ENCODE measurements at regions not wholly inside any gene's neighbourhood (a gene's known extent, or its start where the extent isn't known, plus 50 kb on each side); places are given as distances from the start of the nearest gene placed in this dataset.

DNA sequence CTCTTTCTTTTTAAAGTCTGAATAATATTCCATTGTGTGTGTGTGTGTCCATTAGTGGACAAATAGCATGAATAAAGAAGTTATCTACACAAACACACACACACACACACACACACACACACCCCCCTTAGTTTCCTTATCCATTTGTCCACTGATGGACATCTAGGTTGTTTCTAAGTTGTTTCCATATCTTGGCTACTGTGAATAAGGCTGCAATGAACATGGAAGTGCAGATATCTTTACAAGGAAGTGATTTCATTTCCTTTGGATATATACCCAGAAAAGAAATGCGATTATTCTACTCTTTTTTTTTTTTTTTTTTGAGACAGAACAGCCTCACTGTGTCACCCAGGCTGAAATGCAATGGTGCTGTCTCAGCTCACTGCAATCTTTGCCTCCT lies 113.5 kb downstream of the MBL2 start:
- no peak for FAIRE-seq
- no peak for DNase-seq (ENCODE audit: low read depth)
- H3K36me3 ChIP-seq (ENCODE audit: control insufficient read depth, insufficient read depth, low read length): no peaks in the 10 kb centered on the region
- H3K4me3 ChIP-seq (ENCODE audit: low read depth, low read length): no peak overlapping the region
- no peaks in the 10 kb centered on the region for H3K27me3 ChIP-seq (ENCODE audit: control insufficient read depth, insufficient read depth, low read length)
- TF ChIP-seq, protein P1, sequence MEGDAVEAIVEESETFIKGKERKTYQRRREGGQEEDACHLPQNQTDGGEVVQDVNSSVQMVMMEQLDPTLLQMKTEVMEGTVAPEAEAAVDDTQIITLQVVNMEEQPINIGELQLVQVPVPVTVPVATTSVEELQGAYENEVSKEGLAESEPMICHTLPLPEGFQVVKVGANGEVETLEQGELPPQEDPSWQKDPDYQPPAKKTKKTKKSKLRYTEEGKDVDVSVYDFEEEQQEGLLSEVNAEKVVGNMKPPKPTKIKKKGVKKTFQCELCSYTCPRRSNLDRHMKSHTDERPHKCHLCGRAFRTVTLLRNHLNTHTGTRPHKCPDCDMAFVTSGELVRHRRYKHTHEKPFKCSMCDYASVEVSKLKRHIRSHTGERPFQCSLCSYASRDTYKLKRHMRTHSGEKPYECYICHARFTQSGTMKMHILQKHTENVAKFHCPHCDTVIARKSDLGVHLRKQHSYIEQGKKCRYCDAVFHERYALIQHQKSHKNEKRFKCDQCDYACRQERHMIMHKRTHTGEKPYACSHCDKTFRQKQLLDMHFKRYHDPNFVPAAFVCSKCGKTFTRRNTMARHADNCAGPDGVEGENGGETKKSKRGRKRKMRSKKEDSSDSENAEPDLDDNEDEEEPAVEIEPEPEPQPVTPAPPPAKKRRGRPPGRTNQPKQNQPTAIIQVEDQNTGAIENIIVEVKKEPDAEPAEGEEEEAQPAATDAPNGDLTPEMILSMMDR (IDR thresholded peaks at IDR 0.05; ENCODE audit: insufficient read depth, low read length, severe bottlenecking): no peak

DNA sequence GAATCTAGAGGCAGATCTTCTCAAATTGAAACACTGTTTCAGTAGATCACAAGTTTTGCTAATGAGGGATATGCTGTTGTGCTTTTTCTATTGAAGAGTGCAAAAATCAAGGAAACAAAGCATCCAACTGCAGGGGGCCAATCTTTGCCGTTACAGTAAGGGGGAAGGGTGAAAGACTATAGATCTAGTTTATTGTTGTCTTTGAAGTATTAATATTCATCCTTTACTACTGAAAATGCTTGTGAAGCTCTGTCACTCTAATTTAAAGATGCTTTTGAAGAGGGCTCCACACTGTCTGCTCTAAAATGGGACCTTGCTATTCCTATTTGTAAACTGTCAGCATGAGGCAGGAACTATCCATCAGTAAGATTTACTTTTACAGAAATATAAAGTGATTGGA lies 110.3 kb downstream of the MBL2 start:
- FAIRE-seq (no peak), DNase-seq (ENCODE audit: low read depth) (no peak)
- Histone ChIP-seq H3K4me3 (ENCODE audit: low read depth, low read length) (no peak overlapping the region), H3K27me3 (ENCODE audit: control insufficient read depth, insufficient read depth, low read length) (no peaks in the 10 kb centered on the region), H3K36me3 (ENCODE audit: control insufficient read depth, insufficient read depth, low read length) (no peaks in the 10 kb centered on the region)
- TF ChIP-seq, protein P1 (IDR thresholded peaks at IDR 0.05; ENCODE audit: insufficient read depth, low read length, severe bottlenecking): no peak

DNA sequence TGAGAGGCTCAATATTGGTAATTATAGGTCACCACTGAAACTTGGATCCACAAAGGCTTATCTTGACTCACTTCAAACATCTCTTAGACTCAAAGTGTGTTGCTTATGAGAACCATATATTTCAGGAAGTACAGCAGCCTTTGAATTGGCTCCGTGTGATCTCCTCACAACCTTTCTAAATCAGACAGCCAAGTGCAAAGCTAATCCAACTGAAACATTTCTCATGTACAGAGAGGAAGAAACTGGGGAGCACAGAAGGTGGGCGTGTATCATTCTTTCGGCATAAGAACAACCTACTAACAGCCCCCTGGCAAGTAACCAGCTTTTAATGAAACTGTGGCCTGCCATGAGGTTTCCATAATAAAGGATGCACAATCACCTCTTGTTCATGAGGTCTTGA lies 109.4 kb downstream of the MBL2 start:
- Histone ChIP-seq H3K4me3 (ENCODE audit: low read depth, low read length) (no peak overlapping the region), H3K36me3 (ENCODE audit: control insufficient read depth, insufficient read depth, low read length) (no peaks in the 10 kb centered on the region), H3K27me3 (ENCODE audit: control insufficient read depth, insufficient read depth, low read length) (no peaks in the 10 kb centered on the region)
- no peak for DNase-seq (ENCODE audit: low read depth)
- TF ChIP-seq, protein P1 (IDR thresholded peaks at IDR 0.05; ENCODE audit: insufficient read depth, low read length, severe bottlenecking): no peak
- no peak for FAIRE-seq

DNA sequence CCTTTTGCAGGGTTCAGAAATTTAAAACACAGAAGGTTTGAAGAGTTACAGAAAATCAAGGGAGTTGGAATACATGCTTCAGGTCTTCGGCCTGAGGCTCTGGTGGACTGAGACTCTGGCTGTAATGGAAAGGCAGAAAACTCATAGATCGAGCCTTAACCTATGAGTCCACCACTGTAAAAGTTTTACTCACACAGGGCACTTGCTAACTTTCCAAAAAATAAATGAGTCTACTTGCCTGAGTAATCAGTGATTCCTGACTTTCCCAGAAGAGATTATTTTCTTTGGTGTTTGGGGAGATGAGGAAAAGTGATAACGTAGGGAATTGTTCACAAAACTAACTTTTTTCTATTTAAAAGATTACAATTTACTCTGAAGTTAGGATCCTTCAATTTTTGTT lies 108.0 kb downstream of the MBL2 start:
- Histone ChIP-seq H3K36me3 (ENCODE audit: control insufficient read depth, insufficient read depth, low read length) (no peaks in the 10 kb centered on the region), H3K27me3 (ENCODE audit: control insufficient read depth, insufficient read depth, low read length) (no peaks in the 10 kb centered on the region), H3K4me3 (ENCODE audit: low read depth, low read length) (no peak overlapping the region)
- FAIRE-seq (no peak), DNase-seq (ENCODE audit: low read depth) (no peak)
- TF ChIP-seq, protein P1 (IDR thresholded peaks at IDR 0.05; ENCODE audit: insufficient read depth, low read length, severe bottlenecking): no peak

DNA sequence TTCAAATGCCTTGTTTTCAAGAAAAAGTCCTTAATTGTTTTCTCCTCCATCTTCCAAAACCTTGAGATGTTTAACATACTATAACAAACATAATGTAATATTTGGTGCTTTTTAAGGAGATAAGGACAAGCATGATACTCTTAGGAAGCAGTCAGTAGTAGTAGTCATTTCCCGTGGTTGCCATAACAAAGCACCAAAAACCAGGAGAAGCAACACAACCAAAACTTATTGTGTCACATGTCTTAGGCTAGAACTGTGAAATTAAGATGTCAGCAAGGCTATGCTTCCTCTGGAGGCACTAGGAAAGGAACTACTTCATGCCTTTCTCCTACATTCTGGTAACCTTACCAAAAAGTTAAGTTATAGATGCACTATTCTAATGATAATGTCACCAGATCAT lies 106.8 kb downstream of the MBL2 start:
- FAIRE-seq: no peak

GRCh38 chr10:52666931-52667330 lies 105.7 kb downstream of the MBL2 start:
- no peak overlapping the region for H3K4me3 ChIP-seq (ENCODE audit: low read depth, low read length)
- DNase-seq (ENCODE audit: low read depth) (no peak), FAIRE-seq (no peak)
- TF ChIP-seq, protein P1 (IDR thresholded peaks at IDR 0.05; ENCODE audit: insufficient read depth, low read length, severe bottlenecking): no peak
- no peaks in the 10 kb centered on the region for H3K36me3 ChIP-seq (ENCODE audit: control insufficient read depth, insufficient read depth, low read length)
- H3K27me3 ChIP-seq (ENCODE audit: control insufficient read depth, insufficient read depth, low read length): no peaks in the 10 kb centered on the region

More for the DNA sequence above, 106.8 kb downstream of the MBL2 start:
- DNase-seq (ENCODE audit: low read depth): no peak
- Histone ChIP-seq H3K36me3 (ENCODE audit: control insufficient read depth, insufficient read depth, low read length) (no peaks in the 10 kb centered on the region), H3K4me3 (ENCODE audit: low read depth, low read length) (no peak overlapping the region), H3K27me3 (ENCODE audit: control insufficient read depth, insufficient read depth, low read length) (no peaks in the 10 kb centered on the region)
- TF ChIP-seq, protein P1 (IDR thresholded peaks at IDR 0.05; ENCODE audit: insufficient read depth, low read length, severe bottlenecking): no peak

Data from bronchial epithelial cell (primary cell).